ENCODE measurements at regions not wholly inside any gene's neighbourhood (a gene's known extent, or its start where the extent isn't known, plus 50 kb on each side); places are given as distances from the start of the nearest gene placed in this dataset.
"Not testable (repeated sequence)": the region's sequence is repeated elsewhere in the genome, so short reads cannot be mapped to it uniquely, and the experiment has no call there.

DNA sequence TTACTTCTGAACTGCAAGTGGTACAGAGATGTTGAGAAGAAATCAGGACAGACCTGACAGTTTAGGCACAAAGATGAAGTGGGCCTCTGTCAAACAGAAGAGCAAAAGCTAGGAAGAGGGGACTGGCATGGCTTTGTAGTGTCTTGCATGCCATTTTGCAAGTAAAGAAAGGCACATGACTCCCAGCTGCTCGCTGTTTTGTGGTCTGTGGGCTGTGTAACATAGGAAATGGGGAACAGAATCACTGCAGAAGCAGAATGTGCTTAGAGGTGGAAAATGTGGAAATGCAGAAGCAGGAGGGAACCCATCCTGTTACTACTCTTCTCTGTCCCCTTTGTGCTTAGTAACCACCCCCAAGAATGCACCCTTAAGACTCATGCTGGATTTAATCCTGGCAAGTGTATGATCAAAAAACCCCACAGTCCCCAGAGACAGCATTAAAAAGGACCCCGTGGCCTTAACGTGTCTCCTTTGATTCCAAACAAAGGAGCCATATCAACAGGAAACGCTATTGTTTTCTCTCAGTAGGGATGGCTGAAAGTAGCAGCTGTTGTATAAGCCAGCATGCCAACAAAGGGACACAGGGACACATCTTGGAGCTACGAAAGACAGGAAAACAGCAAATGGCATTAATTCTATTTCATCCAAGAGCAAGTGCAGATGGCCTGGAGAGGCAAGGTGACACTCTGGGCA, 177.6 kb upstream of the GLRA2 start:
- DNase-seq (ENCODE audit: low read depth, low spot score), result no peak

DNA sequence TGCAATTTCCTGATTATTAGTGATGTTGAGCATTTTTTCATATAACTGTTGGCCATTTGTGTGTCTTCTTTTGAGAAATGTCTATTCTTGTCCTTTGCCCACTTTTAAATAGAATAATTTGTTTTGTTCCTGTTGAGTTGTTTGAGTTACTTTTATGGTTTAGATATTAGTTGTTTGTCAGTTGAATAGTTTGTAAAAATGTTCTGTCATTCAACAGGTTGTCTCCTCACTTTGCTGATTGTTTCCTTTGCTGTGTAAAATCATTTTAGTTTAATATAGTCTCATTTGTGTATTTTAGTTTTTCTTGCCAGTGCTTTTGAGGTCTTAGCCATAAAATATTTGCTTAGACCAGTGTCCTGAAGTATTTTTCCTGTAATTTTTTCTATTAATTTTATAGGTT, 181.8 kb upstream of the GLRA2 start:
- DNase-seq (ENCODE audit: low read depth, low spot score), result no peak

DNA sequence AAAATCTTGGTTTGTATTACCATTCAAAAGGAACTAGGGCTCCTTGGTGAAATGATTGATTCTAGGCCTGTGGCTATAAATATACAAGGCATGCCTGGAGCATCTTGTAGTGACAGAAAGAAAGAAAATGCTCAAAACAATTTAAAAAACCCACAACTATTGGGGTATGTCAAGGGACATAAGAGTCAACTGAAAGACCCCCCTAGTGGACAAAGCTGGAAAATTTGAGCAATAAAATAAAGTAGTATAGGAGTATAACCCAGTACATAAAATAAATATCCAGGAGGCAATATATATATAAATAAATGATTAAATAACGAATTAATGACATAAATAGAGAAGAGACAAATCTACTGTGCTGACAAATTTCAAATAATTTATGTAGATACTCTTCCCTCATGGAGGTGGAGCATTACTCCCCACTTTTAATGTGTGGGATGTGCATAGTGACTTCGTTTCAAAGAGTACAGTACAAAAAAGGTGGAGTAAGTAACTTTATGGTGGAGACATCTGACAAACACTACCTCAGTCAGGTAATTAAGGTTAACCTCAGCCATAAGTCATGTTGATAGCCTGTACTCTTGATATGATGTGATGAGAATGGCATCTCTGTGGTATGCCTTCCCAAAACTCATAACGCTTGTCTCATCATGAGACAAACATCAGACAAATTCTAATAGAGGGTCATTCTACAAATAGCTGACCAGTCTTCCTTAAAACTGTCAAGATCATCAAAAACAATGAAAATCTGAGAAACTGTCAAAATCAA, 185.0 kb upstream of the GLRA2 start:
- DNase-seq (ENCODE audit: low read depth, low spot score), result no peak

DNA sequence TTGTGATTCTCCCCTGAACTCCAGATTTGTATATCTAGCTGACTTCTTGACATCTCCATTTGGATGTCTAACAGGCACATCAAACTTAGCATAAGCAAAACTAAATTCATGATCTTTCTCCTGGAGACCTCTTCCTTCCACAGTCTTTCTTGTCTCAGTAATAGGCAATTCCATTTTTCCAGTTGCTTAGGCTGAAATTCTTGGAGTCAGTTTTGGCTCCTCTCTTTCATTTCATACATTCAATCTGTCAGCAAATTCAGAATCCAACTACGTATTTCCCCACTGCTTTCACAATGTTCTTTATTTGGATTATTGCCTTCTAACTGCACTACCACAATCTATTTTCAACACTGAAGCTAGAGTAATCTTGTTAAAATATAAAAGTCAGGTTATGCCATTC, 219.9 kb upstream of the GLRA2 start:
- no peak for DNase-seq (ENCODE audit: low read depth, low spot score)

DNA sequence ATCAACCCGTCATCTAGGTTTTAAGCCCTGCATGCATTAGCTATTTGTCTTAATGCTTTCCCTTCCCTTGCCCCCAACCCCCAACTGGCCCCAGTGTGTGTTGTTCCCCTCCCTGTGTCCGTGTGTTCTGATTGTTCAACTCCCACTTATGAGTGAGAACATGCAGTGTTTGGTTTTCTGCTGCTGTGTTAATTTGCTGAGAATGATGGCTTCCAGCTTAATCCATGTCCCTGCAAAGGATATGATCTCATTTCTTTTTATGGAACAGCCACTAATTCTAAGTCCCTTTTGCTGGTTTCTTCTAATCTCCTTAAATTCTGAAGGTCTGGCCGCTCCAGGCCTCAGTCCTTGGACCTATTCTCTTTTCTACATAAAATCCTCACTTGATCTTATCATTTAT, 220.4 kb upstream of the GLRA2 start:
- not testable (repeated sequence) for DNase-seq (ENCODE audit: low read depth, low spot score)

DNA sequence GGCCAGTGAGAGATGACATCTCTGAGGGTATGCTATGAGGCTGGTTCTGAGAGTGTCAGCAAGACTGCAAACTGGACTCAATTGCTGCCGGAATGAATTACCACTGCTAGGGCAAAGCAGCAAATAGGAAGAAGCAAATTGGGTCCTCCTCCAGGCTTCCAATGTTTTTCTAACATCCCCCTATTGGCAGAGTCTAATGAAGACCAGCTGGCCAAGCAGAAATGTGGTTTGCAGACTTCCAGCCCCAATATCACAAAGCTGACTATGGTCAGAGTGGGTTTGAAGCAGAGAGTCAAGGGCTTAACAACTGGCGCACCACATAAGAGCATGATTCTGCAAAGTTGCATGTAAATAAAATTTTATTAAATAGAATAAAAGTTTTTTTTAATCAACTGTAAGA, 225.4 kb upstream of the GLRA2 start:
- no peak for DNase-seq (ENCODE audit: low read depth, low spot score)

DNA sequence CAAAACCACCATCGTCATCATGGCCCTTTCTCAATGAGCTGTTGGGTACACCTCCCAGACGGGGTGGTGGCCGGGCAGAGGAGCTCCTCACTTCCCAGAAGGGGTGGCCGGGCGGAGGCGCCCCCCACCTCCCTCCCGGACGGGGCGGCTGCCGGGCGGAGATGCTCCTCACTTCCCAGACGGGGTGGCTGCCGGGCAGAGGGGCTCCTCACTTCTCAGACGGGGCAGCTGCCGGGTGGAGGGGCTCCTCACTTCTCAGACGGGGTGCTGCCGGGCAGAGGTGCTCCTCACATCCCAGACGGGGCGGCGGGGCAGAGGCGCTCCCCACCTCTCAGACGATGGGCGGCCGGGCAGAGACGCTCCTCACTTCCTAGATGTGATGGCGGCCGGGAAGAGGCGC, 226.8 kb upstream of the GLRA2 start:
- not testable (repeated sequence) for DNase-seq (ENCODE audit: low read depth, low spot score)

DNA sequence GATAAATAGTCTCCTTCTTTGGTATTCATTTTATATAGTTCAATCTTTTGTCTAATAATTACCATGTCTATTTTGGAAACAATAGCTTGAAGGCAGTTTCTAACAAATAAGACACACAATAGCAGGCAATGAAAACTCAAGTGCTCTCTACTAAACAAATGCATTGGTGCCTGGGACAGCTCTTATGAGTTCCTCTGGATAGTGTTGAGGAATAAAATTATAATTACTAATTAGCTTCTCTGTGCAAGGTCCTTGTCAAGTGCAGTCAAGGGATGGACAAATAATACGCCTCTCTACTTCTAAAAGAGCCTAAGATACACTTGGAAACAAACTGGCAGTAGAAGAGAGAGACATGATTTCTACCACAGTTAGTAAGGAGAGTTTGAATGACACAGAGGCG, 229.0 kb upstream of the GLRA2 start:
- DNase-seq (ENCODE audit: low read depth, low spot score), result no peak

DNA sequence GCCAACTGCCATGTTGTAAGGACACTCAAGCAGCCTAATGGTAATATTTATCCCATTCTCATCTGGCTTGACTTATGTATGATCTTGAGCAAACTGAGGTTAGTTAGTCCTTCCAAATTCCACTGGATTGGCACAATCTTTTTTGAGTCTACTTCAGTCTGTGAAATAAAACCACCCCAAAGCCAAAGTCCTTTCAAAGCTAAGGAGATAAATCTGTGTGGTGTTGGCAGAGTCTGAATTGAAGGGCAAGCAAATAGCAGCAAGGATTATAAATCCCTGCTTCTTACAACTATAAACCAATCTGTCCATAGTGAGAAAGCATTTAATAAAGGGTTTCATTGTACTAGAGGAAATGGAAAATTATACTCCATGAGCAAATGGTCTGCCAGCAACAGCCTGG, 233.9 kb upstream of the GLRA2 start:
- no peak for DNase-seq (ENCODE audit: low read depth, low spot score)

DNA sequence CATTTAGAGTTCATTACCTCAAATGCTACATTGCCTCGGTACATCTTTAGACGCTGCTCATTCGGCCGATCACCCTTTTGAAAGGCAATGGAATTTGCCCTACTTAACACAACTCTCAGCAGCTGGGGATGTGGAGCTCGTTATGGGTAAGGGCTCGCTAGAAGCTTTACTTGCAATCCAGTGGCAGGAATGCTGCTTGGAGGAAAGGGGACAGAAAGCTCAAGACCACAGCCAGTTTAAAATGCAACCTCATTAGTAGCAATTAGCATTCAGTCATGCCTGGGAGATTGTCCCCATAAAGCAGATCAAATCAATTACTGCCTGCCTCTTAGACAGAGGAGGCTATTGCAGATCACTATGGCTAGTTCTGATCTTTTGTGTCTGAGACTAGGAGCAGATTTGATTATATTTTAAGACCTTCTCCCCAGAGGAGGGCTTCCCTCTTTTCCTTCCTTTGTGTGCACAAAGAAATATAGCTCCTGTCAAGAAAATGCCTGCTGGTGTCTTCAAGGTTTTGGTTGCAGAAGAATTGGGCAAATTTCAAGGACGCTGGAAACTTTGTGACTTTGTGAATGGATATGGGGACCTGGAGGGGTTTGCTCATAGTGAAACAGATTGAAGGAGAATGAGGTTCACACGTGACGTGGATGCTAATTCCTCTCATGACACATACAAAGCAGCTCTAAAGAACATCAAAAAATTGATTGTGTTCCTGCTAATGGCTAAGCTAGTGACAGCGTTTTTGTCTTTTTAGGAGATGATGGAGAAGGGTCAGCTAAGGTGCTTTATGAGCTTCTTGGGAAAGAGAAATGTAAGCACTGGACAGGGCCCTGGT, 237.5 kb upstream of the GLRA2 start:
- DNase-seq (ENCODE audit: low read depth, low spot score), result peak; percentile 62

DNA sequence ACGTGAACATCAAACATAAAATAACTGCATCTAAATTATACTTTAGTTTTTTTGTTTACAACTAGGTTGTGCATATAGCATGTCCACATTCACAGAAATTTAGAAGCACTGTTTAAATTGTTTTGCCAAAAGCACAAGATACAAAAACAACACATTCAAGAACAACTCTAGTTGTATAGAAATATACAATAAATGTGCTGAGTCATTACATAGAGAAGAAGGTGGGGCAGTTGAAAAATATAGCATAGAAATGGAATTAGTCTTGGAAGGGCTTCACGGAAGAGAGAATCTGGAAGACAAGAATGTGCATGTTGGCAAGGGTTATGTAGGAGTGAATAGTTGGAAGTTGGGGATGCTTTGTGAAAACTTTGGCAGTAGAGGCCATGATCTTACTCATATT, 239.0 kb upstream of the GLRA2 start:
- DNase-seq (ENCODE audit: low read depth, low spot score), result peak; percentile 5

DNA sequence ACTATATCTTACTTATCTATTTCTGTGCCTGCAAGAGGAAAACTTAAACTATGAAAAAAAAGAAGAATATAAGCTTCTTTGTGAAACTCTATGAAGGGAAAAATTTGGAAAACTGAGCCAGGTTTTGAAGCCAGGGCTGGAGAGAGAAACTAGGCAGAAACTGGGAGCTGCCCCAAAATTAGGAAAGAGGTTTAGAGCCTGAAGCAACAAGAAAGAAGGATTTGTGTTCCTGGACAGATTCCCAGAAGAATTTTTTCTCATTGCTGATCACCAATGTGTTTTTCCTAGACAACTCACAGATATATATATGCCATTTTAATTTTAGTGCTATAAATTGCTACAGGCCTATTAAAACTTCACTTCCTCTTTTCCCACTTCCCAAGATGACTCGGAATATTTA, 245.0 kb upstream of the GEMIN8 start:
- peak; percentile 12 for DNase-seq (ENCODE audit: low read depth, low spot score)

DNA sequence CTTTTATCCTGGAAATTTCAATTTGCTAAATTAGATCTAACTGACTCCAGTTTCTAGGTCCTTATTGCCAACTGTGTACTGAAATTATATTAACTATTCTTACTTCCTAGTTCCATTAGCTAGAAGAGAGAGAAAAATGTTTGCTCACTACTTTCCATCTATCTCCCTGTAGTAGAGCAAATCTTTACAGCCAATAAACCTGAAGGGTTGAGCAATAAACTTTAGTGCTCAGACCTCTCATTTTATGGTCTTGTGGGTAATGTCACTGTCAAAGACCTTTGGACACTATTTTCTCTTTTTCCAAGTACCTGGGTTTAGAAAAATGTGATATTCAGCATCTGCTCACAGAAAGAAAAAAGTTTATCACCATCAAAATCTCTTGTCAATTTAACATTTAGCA, 237.5 kb upstream of the GEMIN8 start:
- no peak for DNase-seq (ENCODE audit: low read depth, low spot score)

DNA sequence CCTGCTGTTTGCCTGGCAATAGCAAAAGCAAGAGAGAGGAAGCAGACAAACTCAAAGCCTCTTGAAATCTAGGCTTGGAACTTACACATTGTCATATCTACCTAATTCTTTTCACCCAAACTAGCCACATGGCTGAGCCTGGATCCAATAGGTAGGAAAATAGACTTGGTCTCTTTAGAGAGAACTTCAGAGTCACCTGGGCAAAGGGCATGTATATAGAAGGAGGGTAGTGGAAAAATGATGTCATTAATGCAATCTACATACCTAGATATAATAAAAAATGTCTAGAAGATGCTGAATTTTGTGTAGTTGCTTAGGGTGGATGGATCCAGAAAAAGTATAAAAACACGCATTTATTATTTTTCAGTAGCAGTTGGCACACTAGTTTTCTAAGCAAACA, 237.0 kb upstream of the GEMIN8 start:
- no peak for DNase-seq (ENCODE audit: low read depth, low spot score)

DNA sequence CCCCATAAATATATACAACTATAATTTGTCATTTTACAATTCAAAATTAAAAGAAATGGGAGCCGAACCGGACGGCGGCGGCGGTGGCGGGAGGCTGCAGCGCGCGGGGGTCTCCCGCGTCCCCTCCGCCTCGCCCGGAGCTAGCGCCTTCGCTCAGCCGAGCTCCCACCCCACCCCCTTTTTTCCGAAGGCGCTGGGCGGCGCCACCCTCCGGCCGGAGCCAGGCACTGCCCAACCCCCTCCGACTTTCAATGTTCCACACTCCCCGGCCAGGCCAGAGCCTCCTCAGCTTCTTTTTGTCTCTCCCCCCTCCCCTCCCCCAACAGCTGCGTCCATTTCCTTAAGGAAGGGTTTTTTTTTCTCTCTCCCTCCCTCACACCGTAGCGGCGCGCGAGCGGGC, 214.1 kb upstream of the GEMIN8 start:
- no peak for DNase-seq (ENCODE audit: low read depth, low spot score)

DNA sequence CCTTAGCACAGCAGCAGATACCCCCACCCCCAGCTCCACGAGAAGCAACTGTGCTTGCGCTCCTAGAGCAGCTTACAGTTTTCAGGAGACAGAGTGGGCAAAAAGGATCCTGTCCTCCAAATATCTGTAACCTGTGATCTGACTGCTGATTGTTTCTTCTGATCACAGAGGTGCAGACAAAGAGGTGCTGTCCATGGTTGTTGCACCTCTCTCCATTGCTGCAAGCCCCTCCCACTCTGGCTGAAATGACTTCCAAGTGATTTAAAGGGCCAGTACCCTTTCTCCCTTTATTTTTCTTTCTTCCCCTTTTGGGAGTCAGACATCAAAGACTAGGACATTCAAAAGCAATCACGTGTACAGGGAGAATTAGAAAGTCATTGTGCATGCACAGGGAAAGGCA, 205.3 kb upstream of the GEMIN8 start:
- peak; percentile 1 for DNase-seq (ENCODE audit: low read depth, low spot score)

DNA sequence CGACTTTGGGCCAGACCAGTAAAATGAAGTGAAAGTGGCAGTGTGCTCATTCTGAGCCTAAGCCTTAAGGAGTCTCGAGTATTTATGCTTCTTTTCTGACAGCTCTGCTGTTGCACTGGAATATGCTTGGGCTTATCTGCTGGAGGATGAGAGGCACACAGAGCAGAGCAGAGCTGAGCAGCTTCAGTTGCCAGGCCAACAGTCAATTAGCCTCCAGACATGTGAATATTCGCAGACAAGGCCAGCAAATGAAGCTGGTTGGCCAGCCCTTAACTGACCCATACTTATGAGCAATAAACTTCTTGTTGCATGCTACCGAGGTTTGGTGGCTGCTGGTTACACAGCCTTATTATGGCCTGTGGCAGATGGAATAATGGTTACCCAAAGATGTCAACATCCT, 203.0 kb upstream of the GEMIN8 start:
- no peak for DNase-seq (ENCODE audit: low read depth, low spot score)

DNA sequence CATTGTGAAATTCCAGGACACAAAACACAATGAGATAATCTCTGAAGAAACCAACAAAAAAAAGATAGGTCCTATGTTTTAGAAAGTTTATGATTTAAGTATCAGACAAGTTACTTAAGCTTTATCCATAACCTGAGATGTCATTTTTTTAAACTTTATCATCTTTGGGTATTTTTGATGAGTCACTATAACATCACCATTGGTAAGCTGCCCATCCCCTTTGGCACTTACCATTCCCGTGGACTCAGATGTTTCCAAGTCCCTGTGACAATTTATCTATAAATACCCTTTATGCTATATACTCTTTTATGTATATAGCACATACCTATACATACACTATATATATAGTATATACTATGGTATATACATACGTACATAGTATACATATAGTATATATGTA, 198.9 kb upstream of the GEMIN8 start:
- peak; percentile 3 for DNase-seq (ENCODE audit: low read depth, low spot score)

DNA sequence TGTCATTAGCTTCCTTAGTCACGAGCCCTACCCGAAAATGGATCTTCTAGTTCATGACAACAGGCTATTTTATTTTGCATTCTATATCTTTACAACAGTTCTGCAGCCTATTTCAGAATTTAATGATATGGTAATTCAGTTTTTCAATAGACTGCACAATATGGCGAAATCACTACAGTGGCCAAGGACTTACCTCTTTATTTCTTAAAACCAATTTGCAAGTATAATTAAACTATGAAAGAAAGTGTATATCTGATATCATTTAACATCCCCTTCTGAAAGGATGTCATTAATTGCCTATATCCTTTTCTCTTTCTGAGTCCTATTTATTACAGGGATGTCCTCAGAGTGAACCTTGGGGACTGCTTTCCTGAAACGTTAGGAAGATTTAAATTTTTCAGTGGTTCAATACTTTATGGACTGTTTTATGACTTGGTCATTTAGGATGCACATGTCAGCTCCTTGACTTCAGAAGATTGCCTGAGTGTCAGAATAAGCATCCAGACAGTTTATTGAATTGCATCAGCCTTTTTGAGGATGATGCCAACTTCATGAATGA, 190.8 kb upstream of the GEMIN8 start:
- no peak for DNase-seq (ENCODE audit: low read depth, low spot score)

DNA sequence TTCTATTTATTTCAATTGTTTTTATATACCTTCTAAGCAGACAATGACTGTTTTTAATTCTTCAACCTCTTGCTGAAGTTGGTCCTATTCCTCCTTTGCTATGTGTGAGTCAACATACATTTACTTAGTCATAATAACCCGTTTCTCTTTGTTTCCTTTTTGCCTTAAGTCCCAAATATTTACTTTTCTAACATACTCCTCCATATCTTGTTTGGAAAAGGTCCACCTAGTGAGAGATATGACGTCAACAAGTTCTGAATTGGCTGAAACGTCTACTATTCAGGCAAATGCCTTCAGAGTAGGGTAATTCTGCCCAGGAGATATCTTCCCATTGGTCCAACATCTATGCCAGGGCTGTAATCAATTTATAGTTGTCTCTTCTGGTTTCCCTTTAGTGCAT, 179.3 kb upstream of the GEMIN8 start:
- no peak for DNase-seq (ENCODE audit: low read depth, low spot score)

DNA sequence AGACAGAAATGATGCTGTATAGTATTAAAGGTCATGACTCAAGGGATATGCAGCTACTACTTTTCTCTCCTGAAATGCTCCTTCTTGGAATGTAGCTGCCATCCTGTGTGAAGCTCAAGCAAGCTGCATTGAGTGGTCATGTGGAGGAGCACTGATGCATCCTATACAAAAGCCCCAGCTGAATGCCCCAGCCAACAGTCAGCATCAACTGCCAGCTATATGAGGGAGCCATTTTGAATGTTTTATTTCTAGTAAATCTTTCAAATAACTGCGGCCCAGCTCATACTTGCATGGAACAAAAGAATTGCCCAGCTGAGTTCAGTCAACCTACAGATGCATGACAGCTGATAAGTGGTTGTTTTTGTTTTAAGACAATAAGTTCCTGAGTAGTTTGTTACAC, 165.0 kb upstream of the GEMIN8 start:
- no peak for DNase-seq (ENCODE audit: low read depth, low spot score)

DNA sequence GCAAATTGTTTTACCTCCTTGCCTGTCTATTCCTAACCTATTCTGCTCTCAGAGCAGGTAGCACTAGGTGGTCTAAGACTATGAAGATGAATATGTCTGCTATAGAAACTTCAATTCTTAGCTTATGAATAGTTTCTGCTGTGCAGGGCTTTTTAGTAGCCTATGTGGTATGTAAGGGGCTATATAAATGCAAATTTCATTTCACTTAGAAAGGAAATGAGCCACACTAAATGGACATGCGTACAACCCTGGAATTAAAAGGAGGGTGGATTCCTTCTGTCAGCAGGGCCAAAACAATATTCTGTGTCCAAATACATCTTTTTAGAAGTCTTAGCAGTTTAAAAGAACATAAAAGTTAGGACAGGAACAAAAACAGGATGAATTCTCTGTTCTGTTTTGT, 163.9 kb upstream of the GEMIN8 start:
- DNase-seq (ENCODE audit: low read depth, low spot score), result no peak

Data from astrocyte of the hippocampus (primary cell).